Osteoblast (primary cell): ENCODE measurements at regions not wholly inside any gene's neighbourhood (a gene's known extent, or its start where the extent isn't known, plus 50 kb on each side); places are given as distances from the start of the nearest gene placed in this dataset.

ENCODE experiments used
- DNase-seq: peaks from one replicate; pipeline ENCODE4 v3.0.0; 2011; ENCODE audit warnings: low spot score, mixed read lengths; ENCODE audit not compliant: insufficient read length; ENCODE audit errors: missing footprints
- H2AFZ ChIP-seq: 2 replicates; pipeline ENCODE4 v1.6.0; 2011; ENCODE audit warnings: mild to moderate bottlenecking, low read length
- H3K27ac ChIP-seq: 2 replicates; pipeline ENCODE4 v1.5.1; 2011; ENCODE audit warnings: mild to moderate bottlenecking, low read depth, low read length, moderate library complexity
- H3K27me3 ChIP-seq: 2 replicates; pipeline ENCODE4 v1.6.0; 2012; ENCODE audit warnings: mild to moderate bottlenecking, control low read depth, inconsistent platforms, low read length, moderate library complexity; ENCODE audit not compliant: insufficient read depth
- H3K36me3 ChIP-seq: 2 replicates; pipeline ENCODE4 v1.5.1; 2011; ENCODE audit warnings: mild to moderate bottlenecking, low read length, control low read depth, moderate library complexity; ENCODE audit not compliant: insufficient read depth
- H3K4me1 ChIP-seq: 2 replicates; pipeline ENCODE4 v1.5.1; 2011; ENCODE audit warnings: mild to moderate bottlenecking, low read length, control low read depth, moderate library complexity; ENCODE audit not compliant: insufficient read depth
- H3K4me2 ChIP-seq: 2 replicates; pipeline ENCODE4 v1.6.0; 2011; ENCODE audit warnings: mild to moderate bottlenecking, low read length; ENCODE audit not compliant: insufficient read depth
- H3K4me3 ChIP-seq: fragments of 200-600 bp; sonication (generic); 3 replicates; pipeline ENCODE4 v1.5.1; 2012; ENCODE audit warnings: mild to moderate bottlenecking, low read length, inconsistent platforms; ENCODE audit not compliant: insufficient read depth
- H3K79me2 ChIP-seq: 2 replicates; pipeline ENCODE4 v1.6.0; 2012; ENCODE audit warnings: mild to moderate bottlenecking, low read length, control low read depth, inconsistent platforms; ENCODE audit not compliant: insufficient read depth
- H3K9me3 ChIP-seq: 2 replicates; pipeline ENCODE4 v1.5.1; 2011; ENCODE audit warnings: low read depth, low read length, control low read depth
- H4K20me1 ChIP-seq: 2 replicates; pipeline ENCODE4 v1.6.0; 2012; ENCODE audit warnings: mild to moderate bottlenecking, low read length, control low read depth; ENCODE audit not compliant: insufficient read depth
- TF ChIP-seq, protein P1 (sequence below): IDR thresholded peaks from 2 replicates; pipeline ENCODE4 v1.5.1; 2011; ENCODE audit warnings: mild to moderate bottlenecking, low read depth, low read length, moderate library complexity; ENCODE audit errors: extremely low read depth

DNA sequence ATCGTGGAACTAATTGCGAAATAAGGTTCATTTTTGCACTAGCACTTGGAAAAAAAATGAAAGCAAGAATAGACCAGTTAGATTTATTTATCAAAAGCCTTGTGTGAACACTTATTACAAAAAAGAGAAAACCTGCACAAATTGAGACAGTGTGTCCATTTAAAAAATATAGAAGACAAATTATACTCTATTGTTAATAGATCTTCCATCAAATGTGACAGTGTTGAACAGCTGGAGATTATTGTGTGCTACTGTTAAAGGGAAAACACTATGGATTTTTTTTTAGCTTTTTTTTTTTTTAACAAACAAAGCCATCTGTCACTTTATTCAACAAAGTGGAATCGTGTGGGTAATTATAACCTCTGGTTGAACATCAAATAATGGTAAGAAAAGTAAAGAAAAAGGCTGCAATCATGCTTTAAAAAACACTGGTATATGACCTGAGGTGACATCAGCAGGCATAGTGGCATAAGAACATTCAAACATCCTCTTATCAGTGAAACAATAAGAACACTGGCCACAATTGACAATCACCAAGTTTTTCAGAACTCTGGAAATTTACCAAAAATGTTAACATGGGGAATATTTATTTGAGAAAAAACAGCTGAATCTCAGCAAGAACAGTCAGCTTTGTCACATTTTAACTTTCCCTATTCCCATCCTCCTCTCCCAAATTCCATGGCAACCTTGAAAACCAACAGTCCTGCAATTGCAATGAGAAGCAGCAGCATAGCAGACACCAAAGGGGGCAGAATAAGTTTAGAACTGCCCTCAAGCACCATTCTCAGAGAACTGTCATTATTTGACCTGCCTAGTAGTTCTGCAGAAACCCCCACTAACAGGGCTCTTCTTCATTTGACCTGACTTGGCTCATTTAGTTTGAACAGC, 442.3 kb upstream of the MON1B start:
- no peaks in the 10 kb centered on the region for H3K4me1 ChIP-seq
- H3K36me3 ChIP-seq, result no peaks in the 10 kb centered on the region
- no peak for DNase-seq
- no peaks in the 10 kb centered on the region for H3K79me2 ChIP-seq
- H3K9me3 ChIP-seq, result peaks cover under 1% of the 10 kb centered on the region
- H3K4me3 ChIP-seq, result no peak overlapping the region
- H3K4me2 ChIP-seq, result no peak overlapping the region
- H3K27me3 ChIP-seq, result no peaks in the 10 kb centered on the region
- TF ChIP-seq, protein P1, sequence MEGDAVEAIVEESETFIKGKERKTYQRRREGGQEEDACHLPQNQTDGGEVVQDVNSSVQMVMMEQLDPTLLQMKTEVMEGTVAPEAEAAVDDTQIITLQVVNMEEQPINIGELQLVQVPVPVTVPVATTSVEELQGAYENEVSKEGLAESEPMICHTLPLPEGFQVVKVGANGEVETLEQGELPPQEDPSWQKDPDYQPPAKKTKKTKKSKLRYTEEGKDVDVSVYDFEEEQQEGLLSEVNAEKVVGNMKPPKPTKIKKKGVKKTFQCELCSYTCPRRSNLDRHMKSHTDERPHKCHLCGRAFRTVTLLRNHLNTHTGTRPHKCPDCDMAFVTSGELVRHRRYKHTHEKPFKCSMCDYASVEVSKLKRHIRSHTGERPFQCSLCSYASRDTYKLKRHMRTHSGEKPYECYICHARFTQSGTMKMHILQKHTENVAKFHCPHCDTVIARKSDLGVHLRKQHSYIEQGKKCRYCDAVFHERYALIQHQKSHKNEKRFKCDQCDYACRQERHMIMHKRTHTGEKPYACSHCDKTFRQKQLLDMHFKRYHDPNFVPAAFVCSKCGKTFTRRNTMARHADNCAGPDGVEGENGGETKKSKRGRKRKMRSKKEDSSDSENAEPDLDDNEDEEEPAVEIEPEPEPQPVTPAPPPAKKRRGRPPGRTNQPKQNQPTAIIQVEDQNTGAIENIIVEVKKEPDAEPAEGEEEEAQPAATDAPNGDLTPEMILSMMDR, result no peak
- no peak overlapping the region for H2AFZ ChIP-seq
- H3K27ac ChIP-seq, result no peak overlapping the region
- no peaks in the 10 kb centered on the region for H4K20me1 ChIP-seq

DNA sequence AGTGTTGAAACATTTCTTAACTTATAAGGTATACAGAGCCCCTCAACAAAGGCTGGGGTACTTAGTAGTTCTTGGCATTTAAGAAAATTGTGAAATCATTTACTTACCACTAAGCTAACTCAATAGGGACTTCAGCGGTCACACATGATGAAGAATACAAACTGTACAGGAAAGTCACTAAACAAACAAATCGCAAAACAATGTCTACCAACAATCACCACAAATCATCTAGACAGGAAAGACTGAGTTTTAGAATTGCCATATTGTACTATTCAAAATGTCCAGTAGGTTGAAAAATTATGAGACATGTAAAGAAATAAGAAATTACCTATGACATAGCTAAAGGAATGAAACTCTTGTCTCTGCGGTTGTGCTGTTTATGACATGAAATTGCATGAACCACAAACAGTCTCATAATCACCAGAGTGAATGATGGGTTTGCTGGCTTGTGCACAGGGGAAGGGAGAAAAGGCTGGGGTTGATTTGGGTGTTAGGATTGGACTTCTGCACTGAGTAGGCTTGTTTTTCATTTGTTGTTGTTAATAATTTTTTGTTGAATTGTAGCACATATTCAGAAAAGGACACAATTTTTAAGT, 441.1 kb upstream of the MON1B start:
- Histone ChIP-seq H3K4me1 (no peaks in the 10 kb centered on the region), H3K79me2 (no peaks in the 10 kb centered on the region), H3K27me3 (no peaks in the 10 kb centered on the region), H2AFZ (no peak overlapping the region), H3K9me3 (no peaks in the 10 kb centered on the region), H3K4me2 (no peak overlapping the region), H3K4me3 (no peak overlapping the region), H4K20me1 (no peaks in the 10 kb centered on the region), H3K36me3 (no peaks in the 10 kb centered on the region), H3K27ac (no peak overlapping the region)
- TF ChIP-seq, protein P1, result no peak
- DNase-seq, result no peak

DNA sequence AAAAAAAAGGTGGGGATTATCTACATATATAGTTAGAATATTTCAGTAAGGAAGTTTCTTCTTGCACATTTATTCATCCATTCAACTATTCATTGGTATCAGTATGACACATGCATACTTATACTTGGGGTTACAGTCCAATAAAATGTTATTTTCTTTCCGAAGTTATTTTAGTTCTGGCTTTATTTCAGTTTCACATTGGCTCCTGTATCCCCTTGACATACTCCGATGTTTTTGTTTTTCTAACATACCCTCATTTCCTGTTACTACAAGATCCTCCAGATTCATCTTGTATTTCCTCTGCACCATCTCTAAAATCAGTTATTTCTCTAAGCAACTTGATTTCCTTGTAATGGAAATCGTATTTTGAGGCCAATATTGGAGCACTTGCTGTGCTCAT, 435.5 kb upstream of the MON1B start:
- H3K4me2 ChIP-seq, result no peak overlapping the region
- no peak for DNase-seq
- TF ChIP-seq, protein P1, result no peak

DNA sequence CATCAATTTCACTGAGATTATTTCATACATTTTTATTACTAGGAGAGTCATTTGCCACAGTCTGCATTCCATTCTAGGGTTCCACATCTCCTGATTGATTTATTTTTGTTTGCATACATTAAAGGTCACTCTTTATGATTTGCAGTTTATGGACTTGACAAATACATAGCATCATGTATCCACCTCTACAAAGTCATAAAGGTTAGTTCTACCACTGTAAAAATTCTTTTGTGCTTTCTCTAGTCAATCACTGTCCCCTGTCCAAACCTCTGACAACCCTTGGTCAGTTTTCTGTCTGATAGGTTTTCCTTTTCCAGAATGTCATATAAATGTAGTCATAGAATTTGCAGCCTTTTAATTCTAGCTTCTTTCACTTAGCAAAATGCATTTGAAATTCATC, 434.6 kb upstream of the MON1B start:
- H2AFZ ChIP-seq, result no peak overlapping the region
- H3K4me3 ChIP-seq, result no peak overlapping the region
- TF ChIP-seq, protein P1, result no peak
- no peak for DNase-seq
- H3K79me2 ChIP-seq, result no peaks in the 10 kb centered on the region
- no peaks in the 10 kb centered on the region for H3K36me3 ChIP-seq
- no peaks in the 10 kb centered on the region for H3K4me1 ChIP-seq
- H3K9me3 ChIP-seq, result no peaks in the 10 kb centered on the region
- H3K4me2 ChIP-seq, result no peak overlapping the region
- no peaks in the 10 kb centered on the region for H4K20me1 ChIP-seq
- no peak overlapping the region for H3K27ac ChIP-seq
- no peaks in the 10 kb centered on the region for H3K27me3 ChIP-seq

More for the DNA sequence above, 435.5 kb upstream of the MON1B start:
- Histone ChIP-seq H3K27me3 (no peaks in the 10 kb centered on the region), H3K36me3 (no peaks in the 10 kb centered on the region), H3K9me3 (no peaks in the 10 kb centered on the region), H3K4me1 (no peaks in the 10 kb centered on the region), H2AFZ (no peak overlapping the region), H4K20me1 (no peaks in the 10 kb centered on the region), H3K27ac (no peak overlapping the region), H3K4me3 (no peak overlapping the region), H3K79me2 (no peaks in the 10 kb centered on the region)
